ENCODE measurements at regions not wholly inside any gene's neighbourhood (a gene's known extent, or its start where the extent isn't known, plus 50 kb on each side); places are given as distances from the start of the nearest gene placed in this dataset.

- H3K27ac ChIP-seq: no peak overlapping the region
- H3K9me3 ChIP-seq: no peaks in the 10 kb centered on the region
- FAIRE-seq (no peak), ATAC-seq (no peak), DNase-seq (no peak)
- intact Hi-C loops (cut with DNase I): no loop called here
- H3K4me1 ChIP-seq: peaks cover 0 to 4% (median 0%) of the 10 kb centered on the region in 3 donors
- no peak overlapping the region for H3K4me3 ChIP-seq
- no peaks in the 10 kb centered on the region for H3K27me3 ChIP-seq
- 69 to 85% methylated on average over 1 of the region's 1 CpG for WGBS, 2 donors
- TF ChIP-seq CTCF (IDR thresholded peaks at IDR 0.05): no peak
- H3K36me3 ChIP-seq: no peaks in the 10 kb centered on the region
Measured at GRCh38 chr9:8115570-8115969, 316.0 kb upstream of the DMAC1 start.

DNA sequence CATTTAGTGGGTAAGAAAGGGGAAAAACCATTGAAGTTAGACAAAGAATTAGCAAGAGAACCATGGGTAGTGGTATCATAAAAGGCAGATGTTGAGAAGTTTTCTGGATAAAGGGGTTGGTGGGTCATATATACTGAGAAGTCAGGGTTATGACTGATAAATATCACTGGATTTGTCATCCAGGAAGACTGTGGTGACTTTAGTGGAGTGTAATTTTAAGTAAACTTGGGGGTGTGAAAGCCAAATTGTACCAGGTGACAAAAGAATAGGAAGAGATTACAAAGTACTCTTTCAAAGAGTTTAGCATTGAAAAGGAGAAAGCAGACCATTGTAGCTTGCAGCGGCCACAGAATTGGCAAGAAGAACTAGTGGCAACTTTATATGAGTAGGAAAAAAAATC lies 315.2 kb upstream of the DMAC1 start:
- Histone ChIP-seq H3K4me1 (peaks cover 0 to 4% (median 0%) of the 10 kb centered on the region in 3 donors), H3K36me3 (no peaks in the 10 kb centered on the region), H3K27me3 (no peaks in the 10 kb centered on the region), H3K27ac (no peak overlapping the region), H3K4me3 (no peak overlapping the region), H3K9me3 (no peaks in the 10 kb centered on the region)
- FAIRE-seq (no peak), ATAC-seq (no peak), DNase-seq (no peak)
- intact Hi-C loops (cut with DNase I): no loop called here
- 0% methylated on average over 1 of the region's 1 CpG for WGBS, 2 donors
- no peak for TF ChIP-seq CTCF (IDR thresholded peaks at IDR 0.05)

GRCh38 chr9:8106362-8106761 lies 306.8 kb upstream of the DMAC1 start:
- no peaks in the 10 kb centered on the region for H3K4me1 ChIP-seq
- H3K4me3 ChIP-seq: no peak overlapping the region
- intact Hi-C loops (cut with DNase I): no loop called here
- no peaks in the 10 kb centered on the region for H3K27me3 ChIP-seq
- FAIRE-seq (no peak), ATAC-seq (no peak), DNase-seq (no peak)
- no peaks in the 10 kb centered on the region for H3K36me3 ChIP-seq
- 46 to 78% methylated on average over 1 of the region's 1 CpG for WGBS, 2 donors
- no peaks in the 10 kb centered on the region for H3K9me3 ChIP-seq
- H3K27ac ChIP-seq: no peak overlapping the region
- no peak for TF ChIP-seq CTCF (IDR thresholded peaks at IDR 0.05)

GRCh38 chr9:8101607-8102006 lies 302.0 kb upstream of the DMAC1 start:
- no peak for TF ChIP-seq CTCF (IDR thresholded peaks at IDR 0.05)
- FAIRE-seq (no peak), DNase-seq (no peak), ATAC-seq (no peak)
- intact Hi-C loops (cut with DNase I): no loop called here
- H3K36me3 ChIP-seq: no peaks in the 10 kb centered on the region
- H3K4me1 ChIP-seq: no peaks in the 10 kb centered on the region
- no peaks in the 10 kb centered on the region for H3K27me3 ChIP-seq
- H3K4me3 ChIP-seq: no peak overlapping the region
- H3K27ac ChIP-seq: no peak overlapping the region
- 69 to 79% methylated on average over 2 of the region's 2 CpGs for WGBS, 2 donors
- no peaks in the 10 kb centered on the region for H3K9me3 ChIP-seq

- no peaks in the 10 kb centered on the region for H3K4me1 ChIP-seq
- H3K4me3 ChIP-seq: no peak overlapping the region
- intact Hi-C loops (cut with DNase I): no loop called here
- H3K9me3 ChIP-seq: no peaks in the 10 kb centered on the region
- DNase-seq (no peak), ATAC-seq (no peak), FAIRE-seq (no peak)
- H3K36me3 ChIP-seq: no peaks in the 10 kb centered on the region
- no peak overlapping the region for H3K27ac ChIP-seq
- TF ChIP-seq CTCF (IDR thresholded peaks at IDR 0.05): no peak
- H3K27me3 ChIP-seq: no peaks in the 10 kb centered on the region
- 93 to 94% methylated on average over 4 of the region's 4 CpGs for WGBS, 2 donors
Measured at GRCh38 chr9:8096091-8096490, 296.5 kb upstream of the DMAC1 start.

Data from pancreas (tissue), 10 donors.